Lower leg skin (tissue), 3 donors: ENCODE measurements at regions not wholly inside any gene's neighbourhood (a gene's known extent, or its start where the extent isn't known, plus 50 kb on each side); places are given as distances from the start of the nearest gene placed in this dataset.

Experiments used
- CTCF ChIP-seq, 3 donors: fragments of 450-650 bp; IDR thresholded peaks; one replicate each; pipeline ENCODE4 v1.5.1; 2016; ENCODE audit warnings: antibody characterized with exemption in 3 of 3, mild to moderate bottlenecking in 3 of 3, moderate library complexity in 2 of 3
- POLR2A ChIP-seq, 2 donors: fragments of 450-650 bp; IDR thresholded peaks; one replicate each; pipeline ENCODE4 v1.6.1; 2016 to 2017; ENCODE audit warnings: antibody characterized with exemption in 2 of 2, mild to moderate bottlenecking in 1 of 2, moderate library complexity in 1 of 2

GRCh38 chr22:48798281-48799226 lies 1029.1 kb downstream of the BRD1 start:
- TF ChIP-seq CTCF (IDR thresholded peaks at IDR 0.05) (no peak), POLR2A (IDR thresholded peaks at IDR 0.05) (no peak)
